T-cell (primary cell): ENCODE measurements at regions not wholly inside any gene's neighbourhood (a gene's known extent, or its start where the extent isn't known, plus 50 kb on each side); places are given as distances from the start of the nearest gene placed in this dataset.

Experiments
- ATAC-seq, 4 experiments: fragments of 200-7000 bp in 3 of 4; fragments of 150-1000 bp in 1 of 4; cut with Tn5 transposase; replicated peaks in 1 of 4; 1 replicate in 3 of 4; 2 replicates in 1 of 4; pipeline ENCODE4 v1.10.0; 2021; ENCODE audit warnings: moderate library complexity in 3 of 4, mild to moderate bottlenecking in 2 of 4, moderate number of reproducible peaks in 1 of 4
- CTCF ChIA-PET, 2 donors: fragments of 300-600 bp; sonication (Branson Sonifier 250); formaldehyde crosslinking; loops; one replicate each; lab custom pipeline; 2022; ENCODE audit warnings: antibody characterized with exemption in 2 of 2; lab: Charles Lee
- POLR2A ChIA-PET, 2 donors: fragments of 300-600 bp; sonication (Branson Sonifier 250); formaldehyde crosslinking; loops; one replicate each; lab custom pipeline; 2022; ENCODE audit warnings: antibody characterized with exemption in 2 of 2; lab: Charles Lee
- DNase-seq, 35 experiments: peaks; one replicate each; pipeline versions ENCODE4 v3.0.0 to v3.0.0-alpha.2; 2013 to 2023
- H3K27ac ChIP-seq: one replicate; pipeline ENCODE4 v1.5.1; 2013; ENCODE audit warnings: low read length
- H3K27me3 ChIP-seq, 2 experiments: replicated peaks in 1 of 2; 1 replicate in 1 of 2; 2 replicates in 1 of 2; pipeline versions ENCODE4 v1.6.1 to v1.7.0; 2013; ENCODE audit warnings: low read length in 1 of 2, mixed read lengths in 1 of 2; ENCODE audit not compliant: control insufficient read depth in 2 of 2, insufficient read depth in 2 of 2; ENCODE audit errors: extremely low read depth in 1 of 2
- H3K36me3 ChIP-seq, 2 donors: 1 replicate in 1 of 2; 2 replicates in 1 of 2; pipeline versions ENCODE4 v1.6.1 to v1.7.0; 2013; ENCODE audit warnings: low read length in 1 of 2; ENCODE audit not compliant: control insufficient read depth in 2 of 2, insufficient read depth in 1 of 2; ENCODE audit errors: extremely low read depth in 1 of 2
- H3K4me1 ChIP-seq, 2 experiments: 1 replicate in 1 of 2; 2 replicates in 1 of 2; pipeline versions ENCODE4 v1.6.1 to v1.7.0; 2013; ENCODE audit warnings: low read length in 2 of 2, mixed read lengths in 1 of 2; ENCODE audit not compliant: insufficient read depth in 2 of 2, control insufficient read depth in 1 of 2; ENCODE audit errors: extremely low read depth in 1 of 2
- H3K4me3 ChIP-seq, 2 donors: 1 replicate in 1 of 2; 2 replicates in 1 of 2; pipeline versions ENCODE4 v1.5.1 to v1.7.0; 2013; ENCODE audit warnings: mild to moderate bottlenecking in 2 of 2, low read length in 1 of 2, moderate library complexity in 1 of 2; ENCODE audit not compliant: control insufficient read depth in 1 of 2; ENCODE audit errors: extremely low read depth in 1 of 2
- H3K9me3 ChIP-seq: 2 replicates; pipeline ENCODE4 v1.7.0; 2013
- H3K27ac Mint-ChIP-seq, 2 donors: one replicate each; pipeline ENCODE4 v1.8.0; 2020 to 2021; ENCODE audit warnings: mild to moderate bottlenecking in 2 of 2, mixed read lengths in 2 of 2
- H3K27me3 Mint-ChIP-seq, 2 donors: one replicate each; pipeline ENCODE4 v1.8.0; 2021 to 2022; ENCODE audit warnings: mixed read lengths in 2 of 2
- H3K36me3 Mint-ChIP-seq: one replicate; pipeline ENCODE4 v1.8.0; 2021; ENCODE audit warnings: mixed read lengths
- H3K4me1 Mint-ChIP-seq, 3 donors: one replicate each; pipeline ENCODE4 v1.8.0; 2020 to 2022; ENCODE audit warnings: mixed read lengths in 3 of 3, mild to moderate bottlenecking in 1 of 3
- H3K4me3 Mint-ChIP-seq, 3 donors: one replicate each; pipeline ENCODE4 v1.8.0; 2020 to 2022; ENCODE audit warnings: mild to moderate bottlenecking in 3 of 3, mixed read lengths in 3 of 3, moderate library complexity in 3 of 3
- H3K9me3 Mint-ChIP-seq, 3 donors: one replicate each; pipeline ENCODE4 v1.8.0; 2020 to 2022; ENCODE audit warnings: mixed read lengths in 3 of 3
- WGBS: methylation state at CpG from one replicate; pipeline ENCODE4 v1.1.5; 2013; ENCODE audit warnings: missing lambda C conversion rate; ENCODE audit not compliant: insufficient coverage; 5-methylcytosine and 5-hydroxymethylcytosine counted together

DNA sequence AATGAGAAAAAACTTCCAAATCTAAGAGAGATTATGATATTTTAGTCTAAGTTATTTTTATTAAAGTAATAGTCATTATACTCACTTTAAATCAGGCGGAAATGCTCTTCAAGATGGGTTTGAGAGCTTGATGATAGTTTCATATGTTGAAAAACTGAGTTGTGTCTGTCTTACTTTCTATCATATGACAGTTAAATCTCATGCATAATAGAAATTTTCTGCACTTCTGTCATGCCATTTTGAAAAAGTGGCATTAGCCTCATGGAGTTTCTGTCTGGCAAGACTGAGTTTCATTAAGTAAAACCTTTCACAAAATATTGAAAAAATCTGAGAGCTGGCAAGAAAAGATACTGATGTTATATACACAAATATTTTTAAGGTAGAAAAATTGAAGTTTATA is 511.8 kb downstream of the EPHA3 start:
- no peaks in the 10 kb centered on the region for H3K27me3 Mint-ChIP-seq
- Histone ChIP-seq H3K36me3 (no peaks in the 10 kb centered on the region), H3K4me1 (no peaks in the 10 kb centered on the region), H3K9me3 (no peaks in the 10 kb centered on the region), H3K4me3 (no peak overlapping the region), H3K27me3 (no peaks in the 10 kb centered on the region), H3K27ac (no peak overlapping the region)
- no peaks in the 10 kb centered on the region for H3K4me1 Mint-ChIP-seq
- CTCF ChIA-PET, result no interaction called here
- DNase-seq (no peak), ATAC-seq (no peak)
- peaks cover 2 to 24% (median 21%) of the 10 kb centered on the region in 3 donors for H3K9me3 Mint-ChIP-seq
- H3K27ac Mint-ChIP-seq, result no peak overlapping the region
- POLR2A ChIA-PET, result no interaction called here
- no peak overlapping the region for H3K4me3 Mint-ChIP-seq
- no CpG with 5 or more reads among the region's 1 CpG for whole genome bisulfite sequencing
- H3K36me3 Mint-ChIP-seq, result no peaks in the 10 kb centered on the region

GRCh38 chr3:89622063-89622700 is 514.8 kb downstream of the EPHA3 start:
- Histone ChIP-seq H3K4me1 (no peaks in the 10 kb centered on the region), H3K9me3 (no peaks in the 10 kb centered on the region), H3K27ac (no peak overlapping the region), H3K36me3 (no peaks in the 10 kb centered on the region), H3K27me3 (no peaks in the 10 kb centered on the region), H3K4me3 (no peak overlapping the region)
- CTCF ChIA-PET, result interaction anchor here in 1 of 2 donors (0.6 kb wide), 1 partner anchor 397 kb away, joined by 6 read pairs; no protein-coding TSS in a partner anchor
- 60% methylated on average over 1 of the region's 4 CpGs for WGBS
- H3K4me1 Mint-ChIP-seq, result no peaks in the 10 kb centered on the region
- no peaks in the 10 kb centered on the region for H3K36me3 Mint-ChIP-seq
- H3K9me3 Mint-ChIP-seq, result peaks cover 0 to 26% (median 25%) of the 10 kb centered on the region in 3 donors
- H3K27me3 Mint-ChIP-seq, result no peaks in the 10 kb centered on the region
- no peak overlapping the region for H3K27ac Mint-ChIP-seq
- POLR2A ChIA-PET, result no interaction called here
- ATAC-seq (no peak), DNase-seq (no peak)
- H3K4me3 Mint-ChIP-seq, result no peak overlapping the region

DNA sequence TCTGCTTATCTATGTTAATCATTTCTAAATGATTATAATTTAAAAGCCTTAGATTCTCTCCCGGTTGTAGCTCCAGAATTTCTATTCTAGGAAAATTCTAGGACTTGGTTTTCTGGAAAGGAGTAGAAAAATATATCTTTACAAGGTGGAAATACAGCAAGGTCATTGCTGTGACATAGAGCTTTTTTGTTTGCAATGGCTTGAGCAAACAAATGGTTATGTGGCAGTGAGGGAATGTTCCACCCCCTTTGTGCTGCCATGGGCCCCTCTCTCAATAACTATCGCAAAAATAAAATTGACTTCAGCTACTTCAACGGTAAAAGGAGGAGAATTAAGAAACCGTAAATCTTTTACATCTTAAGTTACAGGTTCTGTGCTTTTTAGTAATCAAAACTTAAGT is 517.1 kb downstream of the EPHA3 start:
- no peaks in the 10 kb centered on the region for H3K4me1 ChIP-seq
- Mint-ChIP-seq H3K4me1 (no peaks in the 10 kb centered on the region), H3K27ac (no peak overlapping the region), H3K36me3 (no peaks in the 10 kb centered on the region), H3K27me3 (no peaks in the 10 kb centered on the region), H3K4me3 (no peak overlapping the region), H3K9me3 (peaks cover 3 to 30% (median 25%) of the 10 kb centered on the region in 3 donors)
- ATAC-seq (no peak), DNase-seq (no peak)
- no peaks in the 10 kb centered on the region for H3K9me3 ChIP-seq
- no CpG with 5 or more reads among the region's 4 CpGs for WGBS
- no peaks in the 10 kb centered on the region for H3K27me3 ChIP-seq
- CTCF ChIA-PET, result no interaction called here
- no peak overlapping the region for H3K4me3 ChIP-seq
- POLR2A ChIA-PET, result no interaction called here
- no peaks in the 10 kb centered on the region for H3K36me3 ChIP-seq
- H3K27ac ChIP-seq, result no peak overlapping the region

DNA sequence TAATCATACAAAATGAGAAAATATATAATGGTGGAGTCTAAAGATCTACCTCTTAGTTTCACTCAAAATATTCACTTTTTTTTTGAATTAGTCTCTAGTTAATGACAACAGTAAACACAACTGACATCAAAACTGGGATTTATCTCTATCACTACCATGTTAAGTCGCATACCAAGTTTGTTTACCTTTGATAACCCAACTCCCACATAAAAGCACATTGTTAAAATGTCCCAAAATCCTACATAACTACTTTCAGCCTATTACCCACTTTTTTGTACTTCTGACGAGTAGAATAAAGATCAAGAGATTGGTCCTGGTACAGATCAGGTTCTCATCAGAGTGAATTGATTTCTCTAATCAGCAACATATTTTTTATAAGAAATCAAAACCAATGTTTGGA is 518.5 kb downstream of the EPHA3 start:
- no peak overlapping the region for H3K4me3 Mint-ChIP-seq
- ChIA-PET CTCF (no interaction called here), POLR2A (no interaction called here)
- H3K27ac Mint-ChIP-seq, result no peak overlapping the region
- no peaks in the 10 kb centered on the region for H3K27me3 Mint-ChIP-seq
- no peaks in the 10 kb centered on the region for H3K4me1 Mint-ChIP-seq
- no peak overlapping the region for H3K4me3 ChIP-seq
- no peaks in the 10 kb centered on the region for H3K9me3 ChIP-seq
- H3K27ac ChIP-seq, result no peak overlapping the region
- DNase-seq, result no peak
- ATAC-seq, result no peak
- H3K27me3 ChIP-seq, result no peaks in the 10 kb centered on the region
- no peaks in the 10 kb centered on the region for H3K4me1 ChIP-seq
- peaks cover 10 to 35% (median 31%) of the 10 kb centered on the region in 3 donors for H3K9me3 Mint-ChIP-seq
- 78% methylated on average over 1 of the region's 2 CpGs for WGBS
- H3K36me3 Mint-ChIP-seq, result no peaks in the 10 kb centered on the region
- no peaks in the 10 kb centered on the region for H3K36me3 ChIP-seq

DNA sequence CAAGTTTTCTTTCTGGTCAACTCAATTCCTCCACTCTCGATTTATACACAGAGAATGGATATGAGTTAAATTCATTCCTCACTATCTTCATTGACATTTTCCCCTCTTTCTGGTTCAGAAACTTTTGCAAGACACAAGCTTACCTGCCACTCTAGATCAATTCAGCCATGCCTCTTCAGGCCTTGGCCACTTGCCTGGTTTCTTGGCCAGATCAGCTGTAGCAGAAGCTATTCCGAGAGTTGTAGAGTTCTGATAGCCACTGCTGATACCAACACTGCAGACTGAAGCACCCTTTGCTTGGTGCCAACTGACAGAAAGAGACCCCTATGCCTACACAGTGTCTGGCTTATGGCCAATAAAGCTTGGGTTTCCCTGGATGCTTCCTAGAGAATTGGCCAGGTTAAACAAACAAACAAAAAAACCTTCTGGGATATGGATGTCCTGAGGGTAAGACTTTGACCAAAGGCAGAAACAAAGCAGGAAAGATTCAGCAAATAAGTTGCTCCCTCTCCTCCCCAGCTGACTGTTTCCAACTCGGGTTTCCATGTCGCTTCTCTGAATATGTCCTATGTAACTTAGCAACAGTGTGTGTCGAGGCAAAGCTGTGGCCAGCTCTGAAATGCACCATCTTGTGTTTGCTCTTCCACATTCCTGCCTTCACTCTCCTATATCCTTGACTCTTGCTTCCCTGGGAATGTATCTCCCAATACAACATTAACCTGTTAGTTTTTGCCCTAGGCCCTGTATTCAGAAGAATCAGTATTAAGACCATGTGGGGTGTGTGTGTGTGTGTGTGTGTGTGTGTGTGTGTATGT is 521.6 kb downstream of the EPHA3 start:
- Mint-ChIP-seq H3K9me3 (peaks cover 15 to 30% (median 21%) of the 10 kb centered on the region in 3 donors), H3K27me3 (no peaks in the 10 kb centered on the region), H3K4me3 (no peak overlapping the region), H3K4me1 (no peaks in the 10 kb centered on the region), H3K27ac (no peak overlapping the region), H3K36me3 (no peaks in the 10 kb centered on the region)
- Histone ChIP-seq H3K27me3 (no peaks in the 10 kb centered on the region), H3K36me3 (no peaks in the 10 kb centered on the region), H3K9me3 (no peaks in the 10 kb centered on the region), H3K4me3 (no peak overlapping the region), H3K4me1 (no peaks in the 10 kb centered on the region), H3K27ac (no peak overlapping the region)
- ChIA-PET CTCF (no interaction called here), POLR2A (no interaction called here)
- no peak for DNase-seq
- no peak for ATAC-seq
- 60% methylated on average over 4 of the region's 5 CpGs for WGBS

GRCh38 chr3:89635137-89635536 is 527.7 kb downstream of the EPHA3 start:
- ATAC-seq (no peak), DNase-seq (no peak)
- ChIA-PET CTCF (no interaction called here), POLR2A (no interaction called here)
- H3K4me3 ChIP-seq, result no peak overlapping the region
- H3K9me3 ChIP-seq, result no peaks in the 10 kb centered on the region
- H3K9me3 Mint-ChIP-seq, result peaks cover 15 to 17% (median 16%) of the 10 kb centered on the region in 3 donors
- H3K36me3 ChIP-seq, result no peaks in the 10 kb centered on the region
- H3K27me3 ChIP-seq, result no peaks in the 10 kb centered on the region
- H3K4me1 Mint-ChIP-seq, result no peaks in the 10 kb centered on the region
- H3K27ac ChIP-seq, result no peak overlapping the region
- no peaks in the 10 kb centered on the region for H3K36me3 Mint-ChIP-seq
- no peaks in the 10 kb centered on the region for H3K4me1 ChIP-seq
- no peaks in the 10 kb centered on the region for H3K27me3 Mint-ChIP-seq
- no peak overlapping the region for H3K4me3 Mint-ChIP-seq
- no peak overlapping the region for H3K27ac Mint-ChIP-seq
